Calu3 (cell line): ENCODE measurements at regions not wholly inside any gene's neighbourhood (a gene's known extent, or its start where the extent isn't known, plus 50 kb on each side); places are given as distances from the start of the nearest gene placed in this dataset.

ENCODE experiments used
- BruUV-seq: library from RNA; stranded (reverse); fragments of 400-500 nt; replicated peaks from 2 replicates; lab custom pipeline; 2021; lab: Mats Ljungman, UMichigan
- CTCF ChIA-PET: fragments of 300-600 bp; sonication (Branson Sonifier 250); formaldehyde crosslinking; loops from one replicate; lab custom pipeline; 2022; ENCODE audit warnings: antibody characterized with exemption; lab: Charles Lee
- DNase-seq: peaks from one replicate; pipeline ENCODE4 v3.0.0; 2022
- H3K27ac Mint-ChIP-seq: one replicate; pipeline ENCODE4 v1.8.0; 2022; ENCODE audit warnings: mixed read lengths; ENCODE audit not compliant: unreplicated experiment
- H3K27me3 Mint-ChIP-seq: one replicate; pipeline ENCODE4 v1.8.0; 2022; ENCODE audit warnings: mixed read lengths; ENCODE audit not compliant: unreplicated experiment
- H3K36me3 Mint-ChIP-seq: one replicate; pipeline ENCODE4 v1.8.0; 2022; ENCODE audit warnings: mild to moderate bottlenecking, moderate library complexity, mixed read lengths; ENCODE audit not compliant: insufficient read depth, unreplicated experiment
- H3K4me1 Mint-ChIP-seq: one replicate; pipeline ENCODE4 v1.8.0; 2022; ENCODE audit warnings: mild to moderate bottlenecking, low read depth, mixed read lengths; ENCODE audit not compliant: unreplicated experiment
- H3K4me3 Mint-ChIP-seq: one replicate; pipeline ENCODE4 v1.8.0; 2022; ENCODE audit warnings: mild to moderate bottlenecking, low read depth, moderate library complexity, mixed read lengths; ENCODE audit not compliant: unreplicated experiment
- H3K9me3 Mint-ChIP-seq: one replicate; pipeline ENCODE4 v1.8.0; 2022; ENCODE audit warnings: low read depth, mixed read lengths; ENCODE audit not compliant: unreplicated experiment
- intact Hi-C: fragments of 100-400 bp; cut with micrococcal nuclease; formaldehyde crosslinking; loops from one replicate; pipeline ENCODE4 v1.10.0; 2022; ENCODE audit not compliant: unreplicated experiment
- TF ChIP-seq, protein P1 (sequence below): fragments of 200-600 bp; IDR thresholded peaks from one replicate; pipeline ENCODE4 v1.8.0; 2022; ENCODE audit warnings: antibody characterized with exemption; ENCODE audit not compliant: unreplicated experiment

DNA sequence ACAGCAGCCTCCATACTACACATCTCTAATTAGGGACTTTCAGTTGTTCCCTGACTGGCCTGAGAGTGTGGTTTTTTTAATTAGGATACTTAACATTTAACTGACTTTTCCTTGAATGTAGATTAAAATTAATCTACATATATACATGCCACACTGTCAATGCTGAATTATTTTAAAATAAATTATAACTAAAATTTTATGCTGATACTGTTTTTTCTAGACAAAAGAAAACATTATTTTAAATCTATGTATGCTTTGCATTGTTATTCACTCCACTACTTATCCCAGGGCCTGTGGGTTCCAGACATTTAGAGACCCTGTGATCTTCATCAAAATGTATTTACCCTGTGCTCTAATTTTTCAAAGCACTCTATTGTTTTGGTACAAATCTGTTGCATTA lies 496.0 kb upstream of the MAP2 start:
- DNase-seq = no peak
- BruUV-seq = no TSS peak
- Mint-ChIP-seq H3K27me3 (no peaks in the 10 kb centered on the region), H3K9me3 (no peaks in the 10 kb centered on the region), H3K4me3 (no peak overlapping the region), H3K27ac (peak overlapping the region; percentile 100), H3K4me1 (peaks cover 31% of the 10 kb centered on the region), H3K36me3 (peaks cover 11% of the 10 kb centered on the region)
- TF ChIP-seq, protein P1, sequence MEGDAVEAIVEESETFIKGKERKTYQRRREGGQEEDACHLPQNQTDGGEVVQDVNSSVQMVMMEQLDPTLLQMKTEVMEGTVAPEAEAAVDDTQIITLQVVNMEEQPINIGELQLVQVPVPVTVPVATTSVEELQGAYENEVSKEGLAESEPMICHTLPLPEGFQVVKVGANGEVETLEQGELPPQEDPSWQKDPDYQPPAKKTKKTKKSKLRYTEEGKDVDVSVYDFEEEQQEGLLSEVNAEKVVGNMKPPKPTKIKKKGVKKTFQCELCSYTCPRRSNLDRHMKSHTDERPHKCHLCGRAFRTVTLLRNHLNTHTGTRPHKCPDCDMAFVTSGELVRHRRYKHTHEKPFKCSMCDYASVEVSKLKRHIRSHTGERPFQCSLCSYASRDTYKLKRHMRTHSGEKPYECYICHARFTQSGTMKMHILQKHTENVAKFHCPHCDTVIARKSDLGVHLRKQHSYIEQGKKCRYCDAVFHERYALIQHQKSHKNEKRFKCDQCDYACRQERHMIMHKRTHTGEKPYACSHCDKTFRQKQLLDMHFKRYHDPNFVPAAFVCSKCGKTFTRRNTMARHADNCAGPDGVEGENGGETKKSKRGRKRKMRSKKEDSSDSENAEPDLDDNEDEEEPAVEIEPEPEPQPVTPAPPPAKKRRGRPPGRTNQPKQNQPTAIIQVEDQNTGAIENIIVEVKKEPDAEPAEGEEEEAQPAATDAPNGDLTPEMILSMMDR = no peak
- intact Hi-C loops = no loop called here
- CTCF ChIA-PET = no interaction called here

DNA sequence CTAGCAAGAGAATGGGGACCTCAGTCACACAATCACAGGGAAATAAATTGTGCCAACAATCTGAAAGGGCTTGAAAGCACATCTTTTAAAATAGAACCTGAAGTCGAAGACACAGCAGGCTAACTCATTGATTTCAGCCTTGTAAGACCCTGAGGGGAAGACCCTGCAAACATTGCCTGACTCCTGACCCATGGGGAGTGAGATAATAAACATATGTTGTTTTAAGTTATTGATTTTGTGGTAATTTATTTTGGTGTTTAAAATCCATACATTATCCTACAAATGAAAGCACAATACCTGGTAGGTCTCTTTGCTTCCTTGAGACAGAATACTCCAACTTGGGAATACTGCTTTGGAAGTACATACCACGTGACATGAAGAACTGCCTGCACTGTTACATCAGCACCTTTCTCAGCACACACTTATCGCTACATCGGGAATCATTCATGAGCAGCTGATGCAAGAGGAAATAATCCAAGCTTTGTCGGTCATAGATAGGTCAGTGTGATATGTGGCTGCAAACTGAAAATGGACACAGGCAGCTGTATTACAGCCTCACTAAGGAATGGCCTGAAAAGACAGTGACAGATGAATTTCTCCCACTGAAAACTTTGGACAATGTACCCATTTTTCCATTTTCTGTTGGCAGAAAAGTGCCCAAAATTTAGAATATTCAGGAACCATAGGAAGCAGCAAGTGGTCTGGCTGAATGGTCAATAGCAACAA lies 494.5 kb upstream of the MAP2 start:
- Mint-ChIP-seq H3K9me3 (no peaks in the 10 kb centered on the region), H3K4me3 (peak overlapping the region; percentile 39), H3K36me3 (peaks cover 11% of the 10 kb centered on the region), H3K27me3 (no peaks in the 10 kb centered on the region), H3K27ac (peak overlapping the region; percentile 100), H3K4me1 (peaks cover 31% of the 10 kb centered on the region)
- no TSS peak for BruUV-seq
- DNase-seq = peak; percentile 43
- TF ChIP-seq, protein P1 = no peak
- CTCF ChIA-PET = no interaction called here
- intact Hi-C loops = no loop called here

DNA sequence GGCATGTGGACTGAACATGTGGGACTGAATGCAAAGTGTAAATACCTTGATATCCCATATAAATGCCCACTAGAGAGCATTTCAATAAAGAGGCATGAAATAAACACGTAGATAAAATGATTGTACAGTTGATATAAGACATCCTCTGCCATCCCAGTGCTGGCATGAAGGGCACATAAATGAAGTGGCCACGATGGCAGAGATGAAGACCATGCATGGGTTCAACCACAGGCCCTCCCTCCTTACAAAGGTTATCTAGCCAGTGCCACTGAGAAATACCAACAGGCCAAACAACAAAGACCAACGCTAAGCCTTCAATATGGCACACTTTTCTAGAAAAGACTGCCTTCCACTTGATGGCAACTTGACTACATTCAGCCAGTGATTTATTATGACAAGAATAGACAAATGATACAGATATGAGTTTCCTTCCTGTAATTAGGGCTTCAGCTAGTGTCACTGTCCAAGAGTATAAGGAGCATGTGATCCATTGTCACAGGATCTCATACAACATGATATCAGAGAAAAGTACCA lies 493.9 kb upstream of the MAP2 start:
- CTCF ChIA-PET = no interaction called here
- intact Hi-C loops = no loop called here
- no TSS peak for BruUV-seq
- no peaks in the 10 kb centered on the region for H3K27me3 Mint-ChIP-seq
- no peaks in the 10 kb centered on the region for H3K9me3 Mint-ChIP-seq
- peak overlapping the region; percentile 39 for H3K4me3 Mint-ChIP-seq
- peaks cover 31% of the 10 kb centered on the region for H3K4me1 Mint-ChIP-seq
- TF ChIP-seq, protein P1 = no peak
- H3K36me3 Mint-ChIP-seq = peaks cover 11% of the 10 kb centered on the region
- DNase-seq = no peak
- H3K27ac Mint-ChIP-seq = peak overlapping the region; percentile 100

DNA sequence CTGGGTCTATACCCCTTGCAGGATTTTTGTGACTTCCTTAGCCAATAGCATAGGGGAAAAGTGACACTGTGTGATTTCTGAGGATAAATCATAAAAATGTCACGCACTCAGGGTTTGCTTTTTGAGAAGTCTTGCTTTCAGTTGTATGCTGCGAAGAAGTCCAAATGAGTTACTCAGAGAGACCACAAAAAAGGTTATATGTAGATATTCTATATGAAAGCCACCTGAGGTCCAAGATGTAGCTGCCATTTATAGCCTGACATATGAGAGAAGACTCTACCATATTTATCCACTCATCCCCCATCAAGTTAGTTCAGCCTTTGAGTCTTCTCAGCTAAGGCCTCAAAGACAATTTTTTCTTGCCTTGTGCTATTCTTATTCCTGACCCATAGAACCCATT lies 488.3 kb upstream of the MAP2 start:
- Mint-ChIP-seq H3K27me3 (no peaks in the 10 kb centered on the region), H3K27ac (no peak overlapping the region), H3K4me1 (peaks cover 8% of the 10 kb centered on the region), H3K4me3 (no peak overlapping the region), H3K9me3 (no peaks in the 10 kb centered on the region), H3K36me3 (no peaks in the 10 kb centered on the region)
- BruUV-seq = no TSS peak
- intact Hi-C loops = no loop called here
- CTCF ChIA-PET = no interaction called here
- DNase-seq = no peak
- TF ChIP-seq, protein P1 = no peak
